Adrenal gland (tissue), 9 donors: ENCODE measurements at regions not wholly inside any gene's neighbourhood (a gene's known extent, or its start where the extent isn't known, plus 50 kb on each side); places are given as distances from the start of the nearest gene placed in this dataset.

ENCODE experiments used
- DNase-seq, 7 donors: peaks; one replicate each; pipeline ENCODE4 v3.0.0-alpha.2; 2019 to 2020
- H3K27ac ChIP-seq, 5 donors: fragments of 200-600 bp; sonication (generic) in 4 of 5; 1 replicate in 3 of 5; 2 replicates in 2 of 5; pipeline versions ENCODE4 v1.5.1 to v1.8.0; 2016 to 2020; ENCODE audit warnings: mild to moderate bottlenecking in 1 of 5
- H3K27me3 ChIP-seq: fragments of 200-600 bp; 2 replicates; pipeline ENCODE4 v1.8.0; 2021
- H3K36me3 ChIP-seq, 2 donors: fragments of 200-600 bp; replicated peaks in 1 of 2; 1 replicate in 1 of 2; 2 replicates in 1 of 2; pipeline versions ENCODE4 v1.5.1 to v1.8.0; 2018 to 2022
- H3K4me1 ChIP-seq, 2 donors: fragments of 200-600 bp; replicated peaks in 1 of 2; 1 replicate in 1 of 2; 2 replicates in 1 of 2; pipeline versions ENCODE4 v1.5.1 to v1.8.0; 2018 to 2021
- H3K4me3 ChIP-seq, 4 donors: fragments of 200-600 bp; sonication (generic) in 3 of 4; one replicate each; pipeline ENCODE4 v1.5.1; 2016 to 2018
- H3K9me3 ChIP-seq, 3 donors: fragments of 200-600 bp; sonication (generic) in 1 of 3; replicated peaks in 1 of 3; 1 replicate in 2 of 3; 2 replicates in 1 of 3; pipeline versions ENCODE4 v1.5.1 to v1.8.0; 2016 to 2021
- CTCF ChIP-seq, 6 experiments: fragments of 450-650 bp in 4 of 6; fragments of 200-600 bp in 2 of 6; sonication (generic) in 1 of 6; IDR thresholded peaks; 1 replicate in 5 of 6; 2 replicates in 1 of 6; pipeline versions ENCODE4 v1.5.1 to v1.8.0; 2016 to 2021; ENCODE audit warnings: antibody characterized with exemption in 6 of 6, mild to moderate bottlenecking in 2 of 6, moderate library complexity in 1 of 6
- POLR2A ChIP-seq, 2 donors: fragments of 450-650 bp; IDR thresholded peaks; one replicate each; pipeline ENCODE4 v1.6.1; 2017; ENCODE audit warnings: antibody characterized with exemption in 2 of 2, mild to moderate bottlenecking in 2 of 2, moderate library complexity in 1 of 2
- WGBS, 4 donors: extraction: QIAGEN DNeasy Blood & Tissue Kit in 2 of 4; methylation state at CpG; one replicate each; pipeline versions ENCODE4 v1.1.5 to v1.1.7; 2013 to 2017; 5-methylcytosine and 5-hydroxymethylcytosine counted together
- intact Hi-C, 2 donors: fragments of 100-400 bp; cut with DNase I; formaldehyde crosslinking; loops; one replicate each; pipeline versions ENCODE4 v1.14.1 to v1.15.0; 2022 to 2023
- donor health status: healthy with polysubstance abuse.
- donor health status: Bipolar disorder and iron deficiency.
- donor health status: DM: yes; HTN: yes; CAD: no.
- donor health status: DM: no; HTN: no; CAD: no.
- donor health status: DM: no; HTN: no; CAD: no.

- intact Hi-C loops = no loop called here
- Histone ChIP-seq H3K4me1 (no peaks in the 10 kb centered on the region), H3K4me3 (no peak overlapping the region), H3K36me3 (no peaks in the 10 kb centered on the region), H3K9me3 (no peaks in the 10 kb centered on the region), H3K27me3 (no peaks in the 10 kb centered on the region), H3K27ac (no peak overlapping the region)
- DNase-seq = no peak
- TF ChIP-seq CTCF (IDR thresholded peaks at IDR 0.05) (no peak), POLR2A (IDR thresholded peaks at IDR 0.05) (no peak)
Observed at GRCh38 chr2:71783215-71783614, 329.9 kb downstream of the DYSF start.

DNA sequence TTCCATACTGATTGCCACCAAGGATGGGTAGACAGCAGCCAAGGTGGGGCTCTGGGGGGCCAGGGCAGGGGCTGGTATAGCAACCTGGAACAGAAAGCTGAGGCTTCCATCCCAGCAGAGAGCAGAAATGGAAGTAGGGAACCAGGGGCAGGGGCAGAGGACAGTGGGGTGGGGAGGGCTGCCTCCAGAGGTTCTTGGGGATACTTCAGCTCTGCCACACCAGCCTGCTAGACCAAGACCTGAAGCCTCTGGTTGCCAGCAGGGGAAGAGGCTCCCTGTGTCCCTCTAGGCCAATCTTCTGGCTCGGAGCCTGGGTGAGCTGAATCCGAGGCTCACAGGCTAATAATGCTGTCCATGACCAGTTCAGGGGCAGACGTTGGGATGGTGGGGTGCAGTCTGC, 329.0 kb downstream of the DYSF start:
- no peaks in the 10 kb centered on the region for H3K36me3 ChIP-seq
- WGBS, 4 donors = 69 to 90% (median 78%) methylated on average over 2 to 3 of the region's 3 CpGs; no CpG with 5 or more reads in 1 of the 4 donors
- no peaks in the 10 kb centered on the region for H3K27me3 ChIP-seq
- no peak overlapping the region for H3K4me3 ChIP-seq
- TF ChIP-seq POLR2A (IDR thresholded peaks at IDR 0.05) = no peak
- TF ChIP-seq CTCF (IDR thresholded peaks at IDR 0.05) = no peak
- H3K27ac ChIP-seq = no peak overlapping the region
- intact Hi-C loops = no loop called here
- no peaks in the 10 kb centered on the region for H3K9me3 ChIP-seq
- no peaks in the 10 kb centered on the region for H3K4me1 ChIP-seq
- DNase-seq = no peak

GRCh38 chr2:71781695-71782228, 328.4 kb downstream of the DYSF start:
- Histone ChIP-seq H3K4me1 (no peaks in the 10 kb centered on the region), H3K4me3 (no peak overlapping the region), H3K27me3 (no peaks in the 10 kb centered on the region), H3K36me3 (no peaks in the 10 kb centered on the region), H3K27ac (no peak overlapping the region), H3K9me3 (no peaks in the 10 kb centered on the region)
- WGBS, 4 donors = 55 to 82% (median 78%) methylated on average over 4 to 5 of the region's 5 CpGs
- TF ChIP-seq CTCF (IDR thresholded peaks at IDR 0.05) (no peak), POLR2A (IDR thresholded peaks at IDR 0.05) (no peak)
- no peak for DNase-seq
- intact Hi-C loops = no loop called here

- intact Hi-C loops = no loop called here
- no peaks in the 10 kb centered on the region for H3K36me3 ChIP-seq
- H3K4me1 ChIP-seq = no peaks in the 10 kb centered on the region
- TF ChIP-seq POLR2A (IDR thresholded peaks at IDR 0.05) (no peak), CTCF (IDR thresholded peaks at IDR 0.05) (no peak)
- peak in 1 of 7 donors; percentile 42 for DNase-seq
- no peaks in the 10 kb centered on the region for H3K9me3 ChIP-seq
- WGBS, 4 donors = 79 to 94% (median 84%) methylated on average over 7 of the region's 7 CpGs
- H3K27ac ChIP-seq = no peak overlapping the region
- no peaks in the 10 kb centered on the region for H3K27me3 ChIP-seq
- no peak overlapping the region for H3K4me3 ChIP-seq
Observed at GRCh38 chr2:71780162-71780561, 326.8 kb downstream of the DYSF start.
